SU-DHL-6 (cell line): ENCODE measurements at regions not wholly inside any gene's neighbourhood (a gene's known extent, or its start where the extent isn't known, plus 50 kb on each side); places are given as distances from the start of the nearest gene placed in this dataset.
"Not testable (repeated sequence)": the region's sequence is repeated elsewhere in the genome, so short reads cannot be mapped to it uniquely, and the experiment has no call there.

Experiments used
- H2AFZ ChIP-seq: fragments of 200-600 bp; sonication (generic); 2 replicates; pipeline ENCODE4 v1.6.1; 2014; ENCODE audit warnings: low read depth, mild to moderate bottlenecking, moderate library complexity, mixed read lengths, antibody characterized with exemption, low read length; ENCODE audit not compliant: severe bottlenecking
- H3F3A ChIP-seq: fragments of 200-600 bp; shearing (Covaris generic); 2 replicates; pipeline ENCODE4 v1.6.0; 2016; ENCODE audit warnings: antibody characterized with exemption, mild to moderate bottlenecking; ENCODE audit not compliant: insufficient read depth
- H3K27ac ChIP-seq: fragments of 200-600 bp; sonication (generic); 2 replicates; pipeline ENCODE4 v1.5.1; 2016; ENCODE audit warnings: low read depth, mild to moderate bottlenecking, low read length, moderate library complexity, mixed read lengths
- H3K27me3 ChIP-seq: fragments of 200-600 bp; sonication (generic), shearing (Covaris generic); 2 replicates; pipeline ENCODE4 v1.6.0; 2014; ENCODE audit warnings: mild to moderate bottlenecking, low read length
- H3K36me3 ChIP-seq: fragments of 200-600 bp; sonication (generic); 2 replicates; pipeline ENCODE4 v1.6.1; 2014; ENCODE audit warnings: mild to moderate bottlenecking, low read length, mixed read lengths
- H3K4me2 ChIP-seq: fragments of 300-600, 200-600 bp; shearing (Covaris generic), sonication (generic); 2 replicates; pipeline ENCODE4 v1.6.0; 2014; ENCODE audit warnings: low read length, low read depth, mild to moderate bottlenecking; ENCODE audit not compliant: poor library complexity, severe bottlenecking
- H3K4me3 ChIP-seq: fragments of 200-600 bp; sonication (generic); 2 replicates; pipeline ENCODE4 v1.5.1; 2014; ENCODE audit warnings: antibody characterized with exemption, low read length, mild to moderate bottlenecking, mixed read lengths; ENCODE audit not compliant: insufficient read depth, poor library complexity, severe bottlenecking
- H3K79me2 ChIP-seq: fragments of 200-600 bp; sonication (generic); 2 replicates; pipeline ENCODE4 v1.6.1; 2014; ENCODE audit warnings: mild to moderate bottlenecking, low read length, moderate library complexity; ENCODE audit not compliant: insufficient read depth
- H3K9ac ChIP-seq: fragments of 200-600 bp; sonication (generic); 2 replicates; pipeline ENCODE4 v1.7.0; 2014; ENCODE audit warnings: mild to moderate bottlenecking, low read length
- H3K9me2 ChIP-seq: fragments of 200-600 bp; sonication (generic); replicated peaks from 2 replicates; pipeline ENCODE4 v1.6.1; 2014; ENCODE audit warnings: low read length; ENCODE audit not compliant: insufficient read depth
- H3K9me3 ChIP-seq: fragments of 200-600 bp; sonication (generic); 2 replicates; pipeline ENCODE4 v1.6.1; 2014; ENCODE audit warnings: low read length, mixed read lengths; ENCODE audit not compliant: insufficient read depth
- H4K20me1 ChIP-seq: fragments of 200-600 bp; sonication (generic); 2 replicates; pipeline ENCODE4 v1.6.1; 2014; ENCODE audit warnings: low read depth, mild to moderate bottlenecking, antibody characterized with exemption, low read length, moderate library complexity, mixed read lengths

DNA sequence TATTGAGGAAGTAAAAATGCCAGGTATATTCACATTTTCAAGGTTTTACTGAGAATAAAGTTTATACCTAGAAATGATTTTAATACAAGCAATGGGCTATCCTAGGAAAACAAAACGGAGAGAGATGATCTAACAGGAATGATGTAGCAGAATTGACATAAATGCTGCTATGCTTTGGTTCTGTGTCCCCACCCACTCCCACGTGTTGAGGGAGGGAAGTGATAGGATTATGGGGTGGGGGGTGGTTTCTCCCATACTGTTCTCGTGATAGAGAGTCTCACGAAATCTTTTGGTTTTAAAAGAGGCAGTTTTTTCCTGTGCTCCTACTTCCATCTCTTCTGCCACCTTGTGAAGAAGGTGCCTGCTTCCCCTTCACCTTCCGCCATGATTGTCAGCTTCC, 236.2 kb upstream of the ZNF337 start:
- not testable (repeated sequence) for H3F3A ChIP-seq, H3K27me3 ChIP-seq, H2AFZ ChIP-seq, H3K4me2 ChIP-seq, H3K9me2 ChIP-seq, H3K4me3 ChIP-seq, H4K20me1 ChIP-seq, H3K9ac ChIP-seq, H3K79me2 ChIP-seq, H3K36me3 ChIP-seq, H3K9me3 ChIP-seq, H3K27ac ChIP-seq

GRCh38 chr20:25932170-25932569, 235.5 kb upstream of the ZNF337 start:
- H3K4me3 ChIP-seq, H3K9me3 ChIP-seq, H2AFZ ChIP-seq, H3K79me2 ChIP-seq, H3K27ac ChIP-seq, H3K36me3 ChIP-seq, H3K9ac ChIP-seq, H3K27me3 ChIP-seq, H3K4me2 ChIP-seq, H3K9me2 ChIP-seq, H4K20me1 ChIP-seq, H3F3A ChIP-seq: not testable (repeated sequence)

- H2AFZ ChIP-seq, H3K36me3 ChIP-seq, H3K27ac ChIP-seq, H3K9me2 ChIP-seq, H3K4me3 ChIP-seq, H3K9ac ChIP-seq, H3K27me3 ChIP-seq, H4K20me1 ChIP-seq, H3F3A ChIP-seq, H3K4me2 ChIP-seq, H3K79me2 ChIP-seq, H3K9me3 ChIP-seq: not testable (repeated sequence)
Measured at GRCh38 chr20:25902321-25902720, 205.7 kb upstream of the ZNF337 start.

DNA sequence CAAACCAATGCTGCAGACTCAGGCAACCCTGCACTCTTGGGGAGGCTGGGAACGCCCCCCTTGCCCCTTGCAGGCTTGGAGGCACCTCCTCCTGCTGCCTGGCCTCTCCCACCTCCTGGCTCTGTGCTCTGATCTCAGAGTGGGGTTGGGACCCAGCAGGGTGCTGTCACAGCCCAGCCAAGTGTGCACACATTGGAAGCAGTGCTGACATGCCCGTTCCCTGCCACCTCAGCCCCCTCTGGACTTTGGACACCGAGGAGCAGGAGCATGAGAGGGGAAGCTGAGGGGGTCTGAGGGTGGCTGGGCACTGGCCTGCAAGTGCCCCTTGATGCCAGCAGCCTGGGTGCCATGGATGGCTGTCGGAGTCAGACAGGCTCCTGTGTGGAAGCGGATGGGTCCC, 202.0 kb upstream of the ZNF337 start:
- not testable (repeated sequence) for H3K4me2 ChIP-seq, H3K79me2 ChIP-seq, H3K9ac ChIP-seq, H3K9me3 ChIP-seq, H3K36me3 ChIP-seq, H3K9me2 ChIP-seq, H3K27me3 ChIP-seq, H3F3A ChIP-seq, H4K20me1 ChIP-seq, H3K4me3 ChIP-seq, H3K27ac ChIP-seq, H2AFZ ChIP-seq

- H3F3A ChIP-seq, H3K27ac ChIP-seq, H2AFZ ChIP-seq, H3K9ac ChIP-seq, H3K9me2 ChIP-seq, H3K27me3 ChIP-seq, H3K4me2 ChIP-seq, H3K4me3 ChIP-seq, H3K79me2 ChIP-seq, H4K20me1 ChIP-seq, H3K9me3 ChIP-seq, H3K36me3 ChIP-seq: not testable (repeated sequence)
Measured at GRCh38 chr20:25879096-25879495, 182.4 kb upstream of the ZNF337 start.

DNA sequence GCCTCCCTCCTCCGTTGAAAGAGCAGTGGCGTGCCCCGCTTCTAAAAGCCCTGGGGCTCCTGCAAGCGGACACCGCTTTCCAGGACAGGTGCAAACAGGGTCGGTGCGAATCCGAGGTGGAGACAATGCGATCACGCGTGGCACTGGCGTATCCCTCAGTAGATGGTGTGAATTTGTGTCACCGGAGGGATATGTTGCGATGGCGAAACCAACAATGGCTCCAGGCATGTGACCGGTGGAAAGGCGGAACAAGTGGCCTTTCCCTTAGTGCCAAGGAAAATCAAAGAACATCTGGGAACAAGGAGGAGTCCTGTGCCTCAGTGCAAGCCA, 172.0 kb upstream of the ZNF337 start:
- H2AFZ ChIP-seq, result not testable (repeated sequence)

More for the DNA sequence above, 172.0 kb upstream of the ZNF337 start:
- H3K4me3 ChIP-seq, H3K79me2 ChIP-seq, H3K9ac ChIP-seq, H3K9me3 ChIP-seq, H3K27me3 ChIP-seq, H3K9me2 ChIP-seq, H3K4me2 ChIP-seq, H3F3A ChIP-seq, H3K27ac ChIP-seq, H4K20me1 ChIP-seq, H3K36me3 ChIP-seq: not testable (repeated sequence)
